ENCODE measurements at regions not wholly inside any gene's neighbourhood (a gene's known extent, or its start where the extent isn't known, plus 50 kb on each side); places are given as distances from the start of the nearest gene placed in this dataset.

GRCh38 chr22:49048591-49048990 is 779.1 kb downstream of the BRD1 start:
- no peak for TF ChIP-seq EZH2 (IDR thresholded peaks at IDR 0.05; ENCODE audit: borderline replicate concordance, insufficient read depth, low read depth, low read length, poor library complexity, severe bottlenecking)
- TF ChIP-seq, protein P1, sequence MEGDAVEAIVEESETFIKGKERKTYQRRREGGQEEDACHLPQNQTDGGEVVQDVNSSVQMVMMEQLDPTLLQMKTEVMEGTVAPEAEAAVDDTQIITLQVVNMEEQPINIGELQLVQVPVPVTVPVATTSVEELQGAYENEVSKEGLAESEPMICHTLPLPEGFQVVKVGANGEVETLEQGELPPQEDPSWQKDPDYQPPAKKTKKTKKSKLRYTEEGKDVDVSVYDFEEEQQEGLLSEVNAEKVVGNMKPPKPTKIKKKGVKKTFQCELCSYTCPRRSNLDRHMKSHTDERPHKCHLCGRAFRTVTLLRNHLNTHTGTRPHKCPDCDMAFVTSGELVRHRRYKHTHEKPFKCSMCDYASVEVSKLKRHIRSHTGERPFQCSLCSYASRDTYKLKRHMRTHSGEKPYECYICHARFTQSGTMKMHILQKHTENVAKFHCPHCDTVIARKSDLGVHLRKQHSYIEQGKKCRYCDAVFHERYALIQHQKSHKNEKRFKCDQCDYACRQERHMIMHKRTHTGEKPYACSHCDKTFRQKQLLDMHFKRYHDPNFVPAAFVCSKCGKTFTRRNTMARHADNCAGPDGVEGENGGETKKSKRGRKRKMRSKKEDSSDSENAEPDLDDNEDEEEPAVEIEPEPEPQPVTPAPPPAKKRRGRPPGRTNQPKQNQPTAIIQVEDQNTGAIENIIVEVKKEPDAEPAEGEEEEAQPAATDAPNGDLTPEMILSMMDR (IDR thresholded peaks at IDR 0.05): no peak
